GM19025 (cell line): ENCODE measurements at regions not wholly inside any gene's neighbourhood (a gene's known extent, or its start where the extent isn't known, plus 50 kb on each side); places are given as distances from the start of the nearest gene placed in this dataset.
"Not testable (repeated sequence)": the region's sequence is repeated elsewhere in the genome, so short reads cannot be mapped to it uniquely, and the experiment has no call there.

ENCODE experiments used
- ATAC-seq: cut with Tn5 transposase; IDR thresholded peaks from one replicate; pipeline ENCODE4 v1.9.1; 2021; ENCODE audit warnings: mild to moderate bottlenecking, low read depth, moderate library complexity; ENCODE audit not compliant: unreplicated experiment

GRCh38 chr4:11701966-11702725 is 273.5 kb upstream of the HS3ST1 start:
- no peak for ATAC-seq

GRCh38 chr4:11700751-11701226 is 272.1 kb upstream of the HS3ST1 start:
- ATAC-seq: no peak

- ATAC-seq: no peak
Observed at GRCh38 chr4:11698846-11699590, 270.3 kb upstream of the HS3ST1 start.

GRCh38 chr4:11698033-11698432 is 269.3 kb upstream of the HS3ST1 start:
- no peak for ATAC-seq

GRCh38 chr4:11693693-11694092 is 265.0 kb upstream of the HS3ST1 start:
- no peak for ATAC-seq

- no peak for ATAC-seq
Observed at GRCh38 chr4:11691236-11691635, 262.5 kb upstream of the HS3ST1 start.

- no peak for ATAC-seq
Observed at GRCh38 chr4:11687727-11688126, 259.0 kb upstream of the HS3ST1 start.

GRCh38 chr4:11685481-11685880 is 256.8 kb upstream of the HS3ST1 start:
- ATAC-seq: no peak

- ATAC-seq: no peak
Observed at GRCh38 chr4:11675051-11675800, 246.5 kb upstream of the HS3ST1 start.

- ATAC-seq: no peak
Observed at GRCh38 chr4:11670304-11670703, 241.6 kb upstream of the HS3ST1 start.

GRCh38 chr4:11669156-11669555 is 240.5 kb upstream of the HS3ST1 start:
- no peak for ATAC-seq

- no peak for ATAC-seq
Observed at GRCh38 chr4:11663114-11663513, 234.4 kb upstream of the HS3ST1 start.

GRCh38 chr4:11650801-11651596 is 222.3 kb upstream of the HS3ST1 start:
- ATAC-seq: no peak

GRCh38 chr4:11647433-11647832 is 218.7 kb upstream of the HS3ST1 start:
- no peak for ATAC-seq

GRCh38 chr4:11643081-11643480 is 214.4 kb upstream of the HS3ST1 start:
- not testable (repeated sequence) for ATAC-seq

GRCh38 chr4:11640584-11640983 is 211.9 kb upstream of the HS3ST1 start:
- no peak for ATAC-seq

- no peak for ATAC-seq
Observed at GRCh38 chr4:11636551-11636950, 207.9 kb upstream of the HS3ST1 start.

GRCh38 chr4:11636031-11636430 is 207.3 kb upstream of the HS3ST1 start:
- ATAC-seq: no peak

- ATAC-seq: no peak
Observed at GRCh38 chr4:11635342-11635741, 206.6 kb upstream of the HS3ST1 start.

- no peak for ATAC-seq
Observed at GRCh38 chr4:11634283-11634682, 205.6 kb upstream of the HS3ST1 start.
